Parathyroid adenoma (tissue), 2 donors: ENCODE measurements at regions not wholly inside any gene's neighbourhood (a gene's known extent, or its start where the extent isn't known, plus 50 kb on each side); places are given as distances from the start of the nearest gene placed in this dataset.

Experiments
- H2AFZ ChIP-seq: fragments of 300-600 bp; sonication (generic); one replicate; pipeline ENCODE4 v1.7.0; 2017; ENCODE audit warnings: antibody characterized with exemption, mild to moderate bottlenecking
- H3K27ac ChIP-seq: fragments of 300-600 bp; sonication (generic); one replicate; pipeline ENCODE4 v1.7.0; 2017
- H3K27me3 ChIP-seq: fragments of 300-600 bp; sonication (generic); one replicate; pipeline ENCODE4 v1.7.0; 2017; ENCODE audit warnings: low read length; ENCODE audit not compliant: control insufficient read depth, insufficient read depth
- H3K36me3 ChIP-seq: fragments of 300-600 bp; sonication (generic); one replicate; pipeline ENCODE4 v1.7.0; 2017; ENCODE audit warnings: low read length; ENCODE audit not compliant: control insufficient read depth, insufficient read depth
- H3K4me1 ChIP-seq: fragments of 300-600 bp; sonication (generic); one replicate; pipeline ENCODE4 v1.7.0; 2017; ENCODE audit warnings: control low read depth
- H3K4me2 ChIP-seq: fragments of 300-600 bp; sonication (generic); one replicate; pipeline ENCODE4 v1.7.0; 2017; ENCODE audit warnings: low read length
- H3K4me3 ChIP-seq: fragments of 300-600 bp; sonication (generic); one replicate; pipeline ENCODE4 v1.7.0; 2017; ENCODE audit warnings: low read depth, low read length
- H3K79me2 ChIP-seq: fragments of 300-600 bp; sonication (generic); one replicate; pipeline ENCODE4 v1.7.0; 2017; ENCODE audit warnings: control low read depth
- H3K9ac ChIP-seq: fragments of 300-600 bp; sonication (generic); one replicate; pipeline ENCODE4 v1.7.0; 2017; ENCODE audit warnings: mild to moderate bottlenecking
- H3K9me3 ChIP-seq: fragments of 300-600 bp; sonication (generic); one replicate; pipeline ENCODE4 v1.7.0; 2017; ENCODE audit warnings: low read length; ENCODE audit not compliant: control insufficient read depth
- TF ChIP-seq, protein P1 (sequence below): fragments of 300-600 bp; sonication (generic); IDR thresholded peaks from one replicate; pipeline ENCODE4 v1.7.0; 2017; ENCODE audit warnings: antibody characterized with exemption, mild to moderate bottlenecking
- donor health status: primary hyperparathyroidism.

DNA sequence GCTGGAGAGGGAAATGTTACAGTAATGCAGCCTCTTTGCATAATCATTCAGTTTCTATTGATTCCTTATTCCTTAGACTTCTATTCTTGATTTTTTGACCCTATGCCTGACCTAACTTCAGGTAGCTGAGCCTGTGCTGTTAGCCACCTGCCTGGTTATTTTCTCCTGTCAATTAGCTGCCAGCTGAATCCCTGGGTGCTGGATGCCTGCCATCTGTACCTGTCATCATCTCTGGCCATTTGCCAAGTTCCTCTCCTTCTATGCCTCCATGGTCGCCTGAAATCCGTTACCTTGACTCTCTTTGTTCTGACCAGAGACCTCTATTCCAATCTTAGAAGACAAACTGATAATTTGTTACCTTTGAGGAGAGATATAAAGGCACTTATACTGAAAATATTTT is 178.3 kb downstream of the CAVIN4 start:
- no peak overlapping the region for H3K4me3 ChIP-seq
- H3K36me3 ChIP-seq: no peaks in the 10 kb centered on the region
- no peaks in the 10 kb centered on the region for H3K79me2 ChIP-seq
- no peaks in the 10 kb centered on the region for H3K9me3 ChIP-seq
- no peak overlapping the region for H2AFZ ChIP-seq
- TF ChIP-seq, protein P1, sequence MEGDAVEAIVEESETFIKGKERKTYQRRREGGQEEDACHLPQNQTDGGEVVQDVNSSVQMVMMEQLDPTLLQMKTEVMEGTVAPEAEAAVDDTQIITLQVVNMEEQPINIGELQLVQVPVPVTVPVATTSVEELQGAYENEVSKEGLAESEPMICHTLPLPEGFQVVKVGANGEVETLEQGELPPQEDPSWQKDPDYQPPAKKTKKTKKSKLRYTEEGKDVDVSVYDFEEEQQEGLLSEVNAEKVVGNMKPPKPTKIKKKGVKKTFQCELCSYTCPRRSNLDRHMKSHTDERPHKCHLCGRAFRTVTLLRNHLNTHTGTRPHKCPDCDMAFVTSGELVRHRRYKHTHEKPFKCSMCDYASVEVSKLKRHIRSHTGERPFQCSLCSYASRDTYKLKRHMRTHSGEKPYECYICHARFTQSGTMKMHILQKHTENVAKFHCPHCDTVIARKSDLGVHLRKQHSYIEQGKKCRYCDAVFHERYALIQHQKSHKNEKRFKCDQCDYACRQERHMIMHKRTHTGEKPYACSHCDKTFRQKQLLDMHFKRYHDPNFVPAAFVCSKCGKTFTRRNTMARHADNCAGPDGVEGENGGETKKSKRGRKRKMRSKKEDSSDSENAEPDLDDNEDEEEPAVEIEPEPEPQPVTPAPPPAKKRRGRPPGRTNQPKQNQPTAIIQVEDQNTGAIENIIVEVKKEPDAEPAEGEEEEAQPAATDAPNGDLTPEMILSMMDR: no peak
- no peaks in the 10 kb centered on the region for H3K4me1 ChIP-seq
- no peak overlapping the region for H3K27ac ChIP-seq
- no peaks in the 10 kb centered on the region for H3K27me3 ChIP-seq
- no peak overlapping the region for H3K4me2 ChIP-seq
- H3K9ac ChIP-seq: no peak overlapping the region

GRCh38 chr9:100759215-100759614 is 181.3 kb downstream of the CAVIN4 start:
- no peak overlapping the region for H3K27ac ChIP-seq
- H3K79me2 ChIP-seq: no peaks in the 10 kb centered on the region
- no peak overlapping the region for H3K9ac ChIP-seq
- no peaks in the 10 kb centered on the region for H3K4me1 ChIP-seq
- H3K9me3 ChIP-seq: no peaks in the 10 kb centered on the region
- TF ChIP-seq, protein P1: no peak
- no peaks in the 10 kb centered on the region for H3K27me3 ChIP-seq
- H3K36me3 ChIP-seq: no peaks in the 10 kb centered on the region
- H3K4me3 ChIP-seq: no peak overlapping the region
- no peak overlapping the region for H2AFZ ChIP-seq
- H3K4me2 ChIP-seq: no peak overlapping the region

- no peaks in the 10 kb centered on the region for H3K79me2 ChIP-seq
- no peaks in the 10 kb centered on the region for H3K4me1 ChIP-seq
- no peak overlapping the region for H3K9ac ChIP-seq
- TF ChIP-seq, protein P1: no peak
- no peaks in the 10 kb centered on the region for H3K27me3 ChIP-seq
- H3K27ac ChIP-seq: no peak overlapping the region
- no peak overlapping the region for H2AFZ ChIP-seq
- H3K9me3 ChIP-seq: no peaks in the 10 kb centered on the region
- no peaks in the 10 kb centered on the region for H3K36me3 ChIP-seq
- no peak overlapping the region for H3K4me3 ChIP-seq
- H3K4me2 ChIP-seq: no peak overlapping the region
Observed at GRCh38 chr9:100761276-100761802, 183.5 kb downstream of the CAVIN4 start.

GRCh38 chr9:100774326-100774725 is 196.4 kb downstream of the CAVIN4 start:
- Histone ChIP-seq H2AFZ (no peak overlapping the region), H3K27me3 (no peaks in the 10 kb centered on the region), H3K79me2 (no peaks in the 10 kb centered on the region), H3K27ac (no peak overlapping the region), H3K4me2 (no peak overlapping the region), H3K36me3 (no peaks in the 10 kb centered on the region), H3K9me3 (no peaks in the 10 kb centered on the region), H3K9ac (no peak overlapping the region), H3K4me3 (no peak overlapping the region), H3K4me1 (no peaks in the 10 kb centered on the region)
- TF ChIP-seq, protein P1: no peak

DNA sequence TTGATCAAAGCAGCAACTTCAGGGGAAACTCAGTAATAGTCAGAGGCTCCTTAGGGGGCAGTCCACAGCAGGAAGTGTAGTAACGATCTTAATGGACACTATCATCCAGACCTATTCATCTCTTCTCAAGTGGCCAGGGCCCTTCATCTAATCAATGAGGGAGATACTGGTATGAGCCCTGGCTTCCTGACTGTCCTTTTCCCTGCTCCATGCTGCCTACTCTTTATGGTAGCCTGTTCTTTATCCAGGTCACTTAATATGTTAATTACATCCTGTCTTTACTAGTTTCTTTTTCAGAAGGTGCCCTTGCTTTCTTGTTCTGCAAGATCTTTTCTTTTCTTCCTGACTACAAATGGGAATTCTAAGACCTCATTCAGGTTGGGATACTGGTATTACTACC is 197.1 kb downstream of the CAVIN4 start:
- Histone ChIP-seq H3K4me3 (no peak overlapping the region), H3K79me2 (no peaks in the 10 kb centered on the region), H3K4me1 (no peaks in the 10 kb centered on the region), H2AFZ (no peak overlapping the region), H3K4me2 (no peak overlapping the region), H3K9ac (no peak overlapping the region), H3K9me3 (no peaks in the 10 kb centered on the region), H3K27ac (no peak overlapping the region), H3K36me3 (no peaks in the 10 kb centered on the region), H3K27me3 (no peaks in the 10 kb centered on the region)
- TF ChIP-seq, protein P1: no peak
